ENCODE measurements at regions not wholly inside any gene's neighbourhood (a gene's known extent, or its start where the extent isn't known, plus 50 kb on each side); places are given as distances from the start of the nearest gene placed in this dataset.

GRCh38 chr4:160831165-160831922 lies 1332.5 kb downstream of the FSTL5 start:
- in situ Hi-C loops (cut with HindIII; ENCODE audit: low sequenced_read_pairs) = no loop called here
- no peak overlapping the region for H3K4me3 ChIP-seq (ENCODE audit: low read depth, low read length)
- TF ChIP-seq, protein P1, sequence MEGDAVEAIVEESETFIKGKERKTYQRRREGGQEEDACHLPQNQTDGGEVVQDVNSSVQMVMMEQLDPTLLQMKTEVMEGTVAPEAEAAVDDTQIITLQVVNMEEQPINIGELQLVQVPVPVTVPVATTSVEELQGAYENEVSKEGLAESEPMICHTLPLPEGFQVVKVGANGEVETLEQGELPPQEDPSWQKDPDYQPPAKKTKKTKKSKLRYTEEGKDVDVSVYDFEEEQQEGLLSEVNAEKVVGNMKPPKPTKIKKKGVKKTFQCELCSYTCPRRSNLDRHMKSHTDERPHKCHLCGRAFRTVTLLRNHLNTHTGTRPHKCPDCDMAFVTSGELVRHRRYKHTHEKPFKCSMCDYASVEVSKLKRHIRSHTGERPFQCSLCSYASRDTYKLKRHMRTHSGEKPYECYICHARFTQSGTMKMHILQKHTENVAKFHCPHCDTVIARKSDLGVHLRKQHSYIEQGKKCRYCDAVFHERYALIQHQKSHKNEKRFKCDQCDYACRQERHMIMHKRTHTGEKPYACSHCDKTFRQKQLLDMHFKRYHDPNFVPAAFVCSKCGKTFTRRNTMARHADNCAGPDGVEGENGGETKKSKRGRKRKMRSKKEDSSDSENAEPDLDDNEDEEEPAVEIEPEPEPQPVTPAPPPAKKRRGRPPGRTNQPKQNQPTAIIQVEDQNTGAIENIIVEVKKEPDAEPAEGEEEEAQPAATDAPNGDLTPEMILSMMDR (IDR thresholded peaks at IDR 0.05; ENCODE audit: low read depth, low read length, missing control alignments) = no peak
- DNase-seq (ENCODE audit: low read depth) = no peak

DNA sequence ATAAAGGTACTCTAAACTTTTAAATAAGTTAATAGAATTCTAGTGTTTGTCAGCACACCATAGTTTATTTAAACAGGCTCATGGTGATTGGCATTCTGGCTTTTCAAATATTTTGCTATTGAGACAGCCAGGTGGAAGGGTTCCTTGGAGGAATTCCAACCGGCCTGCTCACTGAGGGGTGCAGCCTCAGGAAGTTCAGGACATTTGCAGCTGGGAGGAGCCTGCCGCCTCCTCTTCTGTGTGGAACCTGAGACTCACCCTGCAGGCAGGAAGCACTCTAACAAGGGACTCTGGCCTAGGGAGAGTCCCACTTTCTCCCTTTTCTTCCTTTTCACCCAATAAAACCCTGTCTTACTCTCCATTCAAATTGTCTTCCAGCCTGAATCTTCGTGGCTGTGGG lies 1328.0 kb downstream of the FSTL5 start:
- TF ChIP-seq, protein P1 (IDR thresholded peaks at IDR 0.05; ENCODE audit: low read depth, low read length, missing control alignments) = no peak

DNA sequence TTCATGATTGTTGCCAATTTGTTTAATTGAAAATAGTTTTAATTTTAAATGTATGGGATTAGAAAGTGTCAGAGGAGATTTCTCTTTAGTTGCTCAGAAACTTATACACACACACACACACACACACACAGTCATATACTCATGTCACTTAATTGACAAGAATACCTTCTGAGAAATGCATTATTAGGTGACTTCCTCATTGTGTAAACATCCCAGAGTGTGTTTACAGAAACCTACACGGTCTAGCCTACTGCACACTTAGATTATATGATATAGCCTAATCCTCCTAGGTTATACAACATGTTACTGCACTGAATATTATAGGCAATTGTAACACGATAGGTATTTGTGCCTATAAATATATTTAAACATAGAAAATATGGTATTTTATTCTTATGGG lies 1327.4 kb downstream of the FSTL5 start:
- no peak overlapping the region for H3K4me3 ChIP-seq (ENCODE audit: low read depth, low read length)
- TF ChIP-seq, protein P1 (IDR thresholded peaks at IDR 0.05; ENCODE audit: low read depth, low read length, missing control alignments) = no peak
- no peak for DNase-seq (ENCODE audit: low read depth)
- in situ Hi-C loops (cut with HindIII; ENCODE audit: low sequenced_read_pairs) = no loop called here

More for the DNA sequence above, 1328.0 kb downstream of the FSTL5 start:
- DNase-seq (ENCODE audit: low read depth) = no peak
- in situ Hi-C loops (cut with HindIII; ENCODE audit: low sequenced_read_pairs) = no loop called here
- H3K4me3 ChIP-seq (ENCODE audit: low read depth, low read length) = no peak overlapping the region

DNA sequence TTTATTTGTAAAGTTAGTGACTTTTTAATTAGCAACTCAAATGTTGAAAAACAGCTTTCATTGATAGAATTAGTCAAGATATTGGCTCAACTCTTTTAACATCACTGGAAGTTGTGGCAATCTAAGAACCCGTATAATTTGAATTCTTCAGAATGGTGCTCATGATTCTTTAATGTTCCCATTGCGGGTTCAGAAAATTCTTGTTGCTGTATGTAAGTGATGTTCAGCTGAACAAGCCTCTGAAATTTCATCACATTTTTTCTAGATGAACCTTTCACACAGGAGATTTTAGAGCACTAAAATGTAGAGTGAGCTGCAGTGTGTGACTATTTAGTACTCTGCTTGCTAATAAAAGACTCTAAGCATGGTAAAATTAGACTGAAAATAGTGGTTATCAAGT lies 1317.7 kb downstream of the FSTL5 start:
- no peak for DNase-seq (ENCODE audit: low read depth)
- in situ Hi-C loops (cut with HindIII; ENCODE audit: low sequenced_read_pairs) = no loop called here
- H3K4me3 ChIP-seq (ENCODE audit: low read depth, low read length) = no peak overlapping the region
- TF ChIP-seq, protein P1 (IDR thresholded peaks at IDR 0.05; ENCODE audit: low read depth, low read length, missing control alignments) = no peak

- in situ Hi-C loops (cut with HindIII; ENCODE audit: low sequenced_read_pairs) = no loop called here
- H3K4me3 ChIP-seq (ENCODE audit: low read depth, low read length) = no peak overlapping the region
- TF ChIP-seq, protein P1 (IDR thresholded peaks at IDR 0.05; ENCODE audit: low read depth, low read length, missing control alignments) = no peak
- no peak for DNase-seq (ENCODE audit: low read depth)
These were observed 1316.6 kb downstream of the FSTL5 start for GRCh38 chr4:160847228-160847627.

DNA sequence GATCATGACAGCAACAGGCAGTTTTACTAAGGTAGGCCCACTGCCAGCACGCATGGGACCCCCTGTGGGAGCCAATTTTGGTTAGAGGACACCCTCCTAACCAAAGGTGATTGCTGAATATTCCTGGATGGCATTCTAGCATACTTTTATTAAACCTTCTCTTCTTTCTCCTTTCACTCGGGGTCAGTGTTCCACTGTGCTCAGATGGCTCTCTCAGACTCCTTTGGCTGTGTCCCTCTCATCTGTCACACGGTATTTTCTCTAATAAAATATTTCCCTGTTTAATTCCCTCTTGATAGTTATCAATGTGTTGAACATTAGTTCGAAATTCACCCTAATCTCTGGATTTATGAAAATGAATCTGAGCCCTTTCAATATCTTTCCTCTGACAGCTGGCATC lies 1315.3 kb downstream of the FSTL5 start:
- H3K4me3 ChIP-seq (ENCODE audit: low read depth, low read length) = no peak overlapping the region
- in situ Hi-C loops (cut with HindIII; ENCODE audit: low sequenced_read_pairs) = no loop called here
- TF ChIP-seq, protein P1 (IDR thresholded peaks at IDR 0.05; ENCODE audit: low read depth, low read length, missing control alignments) = no peak
- DNase-seq (ENCODE audit: low read depth) = no peak

Measured in astrocyte of the cerebellum (primary cell).